Lower lobe of right lung (tissue), 2 donors: ENCODE measurements at regions not wholly inside any gene's neighbourhood (a gene's known extent, or its start where the extent isn't known, plus 50 kb on each side); places are given as distances from the start of the nearest gene placed in this dataset.
"Not testable (repeated sequence)": the region's sequence is repeated elsewhere in the genome, so short reads cannot be mapped to it uniquely, and the experiment has no call there.

Source experiments
- ATAC-seq, 2 donors: fragments of 200-7000 bp; cut with Tn5 transposase; one replicate each; pipeline ENCODE4 v1.9.1; 2020 to 2022; ENCODE audit warnings: mild to moderate bottlenecking in 2 of 2, moderate library complexity in 2 of 2
- DNase-seq: peaks from one replicate; pipeline ENCODE4 v3.0.0-alpha.2; 2020
- H3K27ac ChIP-seq: fragments of 200-600 bp; one replicate; pipeline ENCODE4 v1.8.0; 2022
- H3K27me3 ChIP-seq: fragments of 200-600 bp; one replicate; pipeline ENCODE4 v1.8.0; 2022; ENCODE audit warnings: low read depth
- H3K36me3 ChIP-seq: fragments of 200-600 bp; one replicate; pipeline ENCODE4 v1.8.0; 2022; ENCODE audit warnings: mild to moderate bottlenecking
- H3K4me1 ChIP-seq: fragments of 200-600 bp; one replicate; pipeline ENCODE4 v1.8.0; 2022
- H3K4me3 ChIP-seq: fragments of 200-600 bp; one replicate; pipeline ENCODE4 v1.8.0; 2022; ENCODE audit warnings: mild to moderate bottlenecking
- H3K9me3 ChIP-seq: fragments of 200-600 bp; one replicate; pipeline ENCODE4 v1.8.0; 2022
- CTCF ChIP-seq: fragments of 200-600 bp; IDR thresholded peaks from one replicate; pipeline ENCODE4 v1.8.0; 2022; ENCODE audit warnings: antibody characterized with exemption, mild to moderate bottlenecking
- intact Hi-C: fragments of 100-400 bp; cut with DNase I; formaldehyde crosslinking; loops from one replicate; pipeline ENCODE4 v1.11.0; 2022
- donor health status: DM: no; HTN: yes; CAD: no; lungs with severe emphysema.

DNA sequence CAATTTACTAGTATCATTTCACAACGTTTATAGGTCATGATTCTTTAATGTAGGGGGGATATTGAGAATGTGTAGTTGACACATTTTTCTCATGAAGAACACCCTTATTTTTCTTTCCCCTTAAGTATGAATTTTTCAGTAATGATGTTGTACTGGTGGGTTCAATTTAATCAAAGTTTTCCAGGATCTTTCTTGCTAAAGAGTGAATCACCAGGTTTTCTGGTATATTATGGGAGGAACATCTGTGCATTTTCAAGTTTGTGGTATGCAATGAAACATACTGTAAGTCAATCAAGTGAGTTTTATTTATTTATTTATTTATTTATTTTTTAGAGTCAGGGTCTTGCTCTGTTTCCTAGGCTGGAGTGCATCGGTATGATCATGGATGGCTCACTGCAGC, 221.2 kb upstream of the PTGFR start:
- intact Hi-C loops: no loop called here

GRCh38 chr1:78271423-78271822, 219.4 kb upstream of the PTGFR start:
- intact Hi-C loops, H3K36me3 ChIP-seq, ATAC-seq, H3K9me3 ChIP-seq, H3K4me3 ChIP-seq, H3K27me3 ChIP-seq, H3K27ac ChIP-seq, H3K4me1 ChIP-seq, DNase-seq: not testable (repeated sequence)

More for the DNA sequence above, 221.2 kb upstream of the PTGFR start:
- Histone ChIP-seq H3K27me3 (no peaks in the 10 kb centered on the region), H3K27ac (no peak overlapping the region), H3K9me3 (peaks cover 6% of the 10 kb centered on the region), H3K4me3 (no peak overlapping the region), H3K4me1 (no peaks in the 10 kb centered on the region), H3K36me3 (no peaks in the 10 kb centered on the region)
- DNase-seq (no peak), ATAC-seq (no peak)
- no peak for TF ChIP-seq CTCF

GRCh38 chr1:78274814-78275213, 216.0 kb upstream of the PTGFR start:
- no peaks in the 10 kb centered on the region for H3K9me3 ChIP-seq
- DNase-seq (no peak), ATAC-seq (no peak)
- no peak overlapping the region for H3K27ac ChIP-seq
- no peak for TF ChIP-seq CTCF
- intact Hi-C loops: no loop called here
- no peak overlapping the region for H3K4me3 ChIP-seq
- H3K4me1 ChIP-seq: no peaks in the 10 kb centered on the region
- H3K36me3 ChIP-seq: no peaks in the 10 kb centered on the region
- no peaks in the 10 kb centered on the region for H3K27me3 ChIP-seq

- no peak for TF ChIP-seq CTCF
- H3K36me3 ChIP-seq: no peaks in the 10 kb centered on the region
- no peak overlapping the region for H3K27ac ChIP-seq
- ATAC-seq (no peak), DNase-seq (no peak)
- no peaks in the 10 kb centered on the region for H3K9me3 ChIP-seq
- intact Hi-C loops: no loop called here
- no peaks in the 10 kb centered on the region for H3K27me3 ChIP-seq
- H3K4me3 ChIP-seq: no peak overlapping the region
- no peaks in the 10 kb centered on the region for H3K4me1 ChIP-seq
These were observed 215.3 kb upstream of the PTGFR start for GRCh38 chr1:78275456-78275855.

DNA sequence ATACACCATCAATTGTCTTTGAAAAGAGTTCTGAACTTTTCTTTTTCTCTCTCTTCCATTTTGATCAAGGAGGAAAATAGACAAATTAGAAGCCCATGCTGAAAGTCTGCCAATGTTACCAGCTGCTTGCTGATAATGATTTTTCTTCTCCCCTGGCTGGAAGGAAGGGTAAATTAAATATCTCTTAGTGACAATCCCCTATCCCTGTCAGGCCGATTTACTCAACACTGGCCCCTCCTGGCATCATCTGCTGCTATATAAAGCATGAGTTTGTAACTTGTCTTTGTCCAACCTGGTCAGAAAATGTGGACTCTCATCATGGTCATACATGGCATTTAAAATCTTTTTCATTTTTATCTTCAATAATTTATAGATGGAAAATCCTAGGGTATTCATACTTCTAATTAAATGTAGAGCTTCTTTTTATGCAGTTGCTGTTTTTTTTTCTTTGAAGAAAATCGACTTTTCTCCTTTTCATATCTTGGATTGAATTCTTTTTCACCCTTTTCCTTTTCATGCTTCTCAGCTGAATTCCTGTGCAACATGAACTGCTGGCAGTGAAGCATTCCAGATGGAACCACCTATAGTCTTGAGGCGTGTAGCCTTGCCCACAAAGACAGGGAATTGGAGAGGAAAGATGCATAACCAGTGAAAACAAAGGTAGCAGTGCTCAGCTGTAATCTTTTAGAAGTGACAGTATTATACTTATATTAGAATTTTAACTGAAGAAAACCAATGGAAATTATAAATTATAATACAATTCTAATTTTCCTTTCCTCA, 214.7 kb upstream of the PTGFR start:
- no peaks in the 10 kb centered on the region for H3K9me3 ChIP-seq
- intact Hi-C loops: no loop called here
- H3K27me3 ChIP-seq: no peaks in the 10 kb centered on the region
- H3K27ac ChIP-seq: no peak overlapping the region
- no peak for ATAC-seq
- H3K4me1 ChIP-seq: no peaks in the 10 kb centered on the region
- H3K4me3 ChIP-seq: no peak overlapping the region
- DNase-seq: no peak
- no peaks in the 10 kb centered on the region for H3K36me3 ChIP-seq
- TF ChIP-seq CTCF: no peak

DNA sequence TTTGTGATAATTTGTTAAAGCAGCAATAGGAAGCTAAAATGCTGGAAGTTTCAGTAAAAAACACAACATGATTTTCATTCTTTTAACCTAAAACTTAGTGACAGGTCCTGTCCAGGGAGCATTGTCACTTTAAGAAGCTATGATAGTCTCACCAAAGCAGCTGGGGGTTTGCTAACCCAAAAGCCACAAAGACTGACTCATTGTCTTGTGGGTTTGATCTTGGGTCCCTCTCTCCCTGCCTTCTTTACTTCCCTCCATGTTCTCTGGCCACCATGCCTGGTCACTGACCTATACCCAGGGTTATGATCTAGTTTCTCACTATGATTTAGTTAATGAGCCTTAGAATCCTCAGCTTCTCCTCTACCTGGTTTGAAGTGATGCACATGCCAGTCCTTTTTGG, 213.5 kb upstream of the PTGFR start:
- Histone ChIP-seq H3K9me3 (no peaks in the 10 kb centered on the region), H3K4me1 (no peaks in the 10 kb centered on the region), H3K27ac (no peak overlapping the region), H3K4me3 (no peak overlapping the region), H3K27me3 (no peaks in the 10 kb centered on the region), H3K36me3 (no peaks in the 10 kb centered on the region)
- no peak for DNase-seq
- intact Hi-C loops: no loop called here
- no peak for ATAC-seq
- TF ChIP-seq CTCF: no peak
